ENCODE measurements at regions not wholly inside any gene's neighbourhood (a gene's known extent, or its start where the extent isn't known, plus 50 kb on each side); places are given as distances from the start of the nearest gene placed in this dataset.

- Histone ChIP-seq H3K27me3 (no peaks in the 10 kb centered on the region), H3K4me3 (no peak overlapping the region), H3K9me3 (no peaks in the 10 kb centered on the region), H3K4me1 (no peaks in the 10 kb centered on the region), H3K36me3 (no peaks in the 10 kb centered on the region), H3K27ac (no peak overlapping the region)
- intact Hi-C loops (cut with DNase I) = no loop called here
- DNase-seq (ENCODE audit: extremely low spot score in 2 of 2) = no peak
- no peak for TF ChIP-seq POLR2A (IDR thresholded peaks at IDR 0.05)
- TF ChIP-seq CTCF (IDR thresholded peaks at IDR 0.05) = no peak
These were observed 1653.4 kb downstream of the SLITRK5 start for GRCh38 chr13:89324582-89324981.

- Histone ChIP-seq H3K27me3 (no peaks in the 10 kb centered on the region), H3K4me3 (no peak overlapping the region), H3K4me1 (no peaks in the 10 kb centered on the region), H3K36me3 (no peaks in the 10 kb centered on the region), H3K27ac (no peak overlapping the region), H3K9me3 (no peaks in the 10 kb centered on the region)
- TF ChIP-seq POLR2AphosphoS5 (IDR thresholded peaks at IDR 0.05; ENCODE audit: insufficient read depth in 1 of 2, low read depth in 1 of 2) = no peak
- no peak for TF ChIP-seq POLR2A (IDR thresholded peaks at IDR 0.05)
- TF ChIP-seq CTCF (IDR thresholded peaks at IDR 0.05) = no peak
- no peak for DNase-seq (ENCODE audit: extremely low spot score in 2 of 2)
- intact Hi-C loops (cut with DNase I) = no loop called here
These were observed 1672.0 kb downstream of the SLITRK5 start for GRCh38 chr13:89343165-89343564.

GRCh38 chr13:89352384-89352783 lies 1681.2 kb downstream of the SLITRK5 start:
- Histone ChIP-seq H3K9me3 (no peaks in the 10 kb centered on the region), H3K36me3 (no peaks in the 10 kb centered on the region), H3K27ac (no peak overlapping the region), H3K27me3 (no peaks in the 10 kb centered on the region), H3K4me1 (no peaks in the 10 kb centered on the region), H3K4me3 (no peak overlapping the region)
- intact Hi-C loops (cut with DNase I) = no loop called here
- TF ChIP-seq CTCF (IDR thresholded peaks at IDR 0.05) (no peak), POLR2A (IDR thresholded peaks at IDR 0.05) (no peak)
- no peak for DNase-seq (ENCODE audit: extremely low spot score in 2 of 2)

- no peak for DNase-seq (ENCODE audit: extremely low spot score in 2 of 2)
- no peak overlapping the region for H3K4me3 ChIP-seq
These were observed 1690.7 kb downstream of the SLITRK5 start for GRCh38 chr13:89361909-89362308.

GRCh38 chr13:89363144-89363543 lies 1692.0 kb downstream of the SLITRK5 start:
- Histone ChIP-seq H3K36me3 (no peaks in the 10 kb centered on the region), H3K27me3 (no peaks in the 10 kb centered on the region), H3K4me3 (no peak overlapping the region), H3K27ac (no peak overlapping the region), H3K4me1 (no peaks in the 10 kb centered on the region), H3K9me3 (no peaks in the 10 kb centered on the region)
- TF ChIP-seq CTCF (IDR thresholded peaks at IDR 0.05) (no peak), POLR2A (IDR thresholded peaks at IDR 0.05) (no peak), POLR2AphosphoS5 (IDR thresholded peaks at IDR 0.05; ENCODE audit: insufficient read depth in 1 of 2, low read depth in 1 of 2) (no peak)
- DNase-seq (ENCODE audit: extremely low spot score in 2 of 2) = no peak
- intact Hi-C loops (cut with DNase I) = no loop called here

More at GRCh38 chr13:89361909-89362308, 1690.7 kb downstream of the SLITRK5 start:
- Histone ChIP-seq H3K27me3 (no peaks in the 10 kb centered on the region), H3K36me3 (no peaks in the 10 kb centered on the region), H3K4me1 (no peaks in the 10 kb centered on the region), H3K27ac (no peak overlapping the region), H3K9me3 (no peaks in the 10 kb centered on the region)
- intact Hi-C loops (cut with DNase I) = no loop called here
- TF ChIP-seq CTCF (IDR thresholded peaks at IDR 0.05) (no peak), POLR2A (IDR thresholded peaks at IDR 0.05) (no peak), POLR2AphosphoS5 (IDR thresholded peaks at IDR 0.05; ENCODE audit: insufficient read depth in 1 of 2, low read depth in 1 of 2) (no peak)

All from vagina (tissue), 2 donors.